ENCODE measurements at regions not wholly inside any gene's neighbourhood (a gene's known extent, or its start where the extent isn't known, plus 50 kb on each side); places are given as distances from the start of the nearest gene placed in this dataset.

DNA sequence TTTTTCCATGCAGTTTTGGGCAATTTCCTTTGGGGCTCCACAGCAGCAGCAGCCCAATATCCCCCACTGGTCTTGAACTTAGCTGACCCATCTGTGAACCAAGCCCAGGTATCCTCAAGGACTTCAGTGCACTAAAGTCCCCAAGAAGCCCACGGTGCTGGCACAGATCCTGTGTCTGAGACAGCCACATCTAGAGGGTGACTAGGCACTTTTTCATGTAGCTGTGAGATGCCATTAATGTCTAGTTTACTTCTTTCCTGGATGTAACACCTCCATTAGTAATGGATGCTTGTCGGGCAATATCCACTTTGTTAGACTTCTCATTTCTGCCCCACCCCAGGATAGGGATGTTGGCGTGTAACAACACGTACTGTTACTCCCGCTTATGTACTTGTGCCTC lies 117.9 kb downstream of the GPCPD1 start:
- peaks cover 11% of the 10 kb centered on the region for H3K27me3 Mint-ChIP-seq (ENCODE audit: low read depth, poor library complexity)
- no peaks in the 10 kb centered on the region for H3K36me3 Mint-ChIP-seq (ENCODE audit: low read depth)
- H3K4me3 Mint-ChIP-seq: no peak overlapping the region
- TF ChIP-seq, protein P1, sequence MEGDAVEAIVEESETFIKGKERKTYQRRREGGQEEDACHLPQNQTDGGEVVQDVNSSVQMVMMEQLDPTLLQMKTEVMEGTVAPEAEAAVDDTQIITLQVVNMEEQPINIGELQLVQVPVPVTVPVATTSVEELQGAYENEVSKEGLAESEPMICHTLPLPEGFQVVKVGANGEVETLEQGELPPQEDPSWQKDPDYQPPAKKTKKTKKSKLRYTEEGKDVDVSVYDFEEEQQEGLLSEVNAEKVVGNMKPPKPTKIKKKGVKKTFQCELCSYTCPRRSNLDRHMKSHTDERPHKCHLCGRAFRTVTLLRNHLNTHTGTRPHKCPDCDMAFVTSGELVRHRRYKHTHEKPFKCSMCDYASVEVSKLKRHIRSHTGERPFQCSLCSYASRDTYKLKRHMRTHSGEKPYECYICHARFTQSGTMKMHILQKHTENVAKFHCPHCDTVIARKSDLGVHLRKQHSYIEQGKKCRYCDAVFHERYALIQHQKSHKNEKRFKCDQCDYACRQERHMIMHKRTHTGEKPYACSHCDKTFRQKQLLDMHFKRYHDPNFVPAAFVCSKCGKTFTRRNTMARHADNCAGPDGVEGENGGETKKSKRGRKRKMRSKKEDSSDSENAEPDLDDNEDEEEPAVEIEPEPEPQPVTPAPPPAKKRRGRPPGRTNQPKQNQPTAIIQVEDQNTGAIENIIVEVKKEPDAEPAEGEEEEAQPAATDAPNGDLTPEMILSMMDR (IDR thresholded peaks at IDR 0.05): no peak
- H3K4me1 Mint-ChIP-seq: peaks cover 7% of the 10 kb centered on the region
- no peaks in the 10 kb centered on the region for H3K9me3 Mint-ChIP-seq
- H3K27ac Mint-ChIP-seq: peak overlapping the region; percentile 26
- no peak for DNase-seq

DNA sequence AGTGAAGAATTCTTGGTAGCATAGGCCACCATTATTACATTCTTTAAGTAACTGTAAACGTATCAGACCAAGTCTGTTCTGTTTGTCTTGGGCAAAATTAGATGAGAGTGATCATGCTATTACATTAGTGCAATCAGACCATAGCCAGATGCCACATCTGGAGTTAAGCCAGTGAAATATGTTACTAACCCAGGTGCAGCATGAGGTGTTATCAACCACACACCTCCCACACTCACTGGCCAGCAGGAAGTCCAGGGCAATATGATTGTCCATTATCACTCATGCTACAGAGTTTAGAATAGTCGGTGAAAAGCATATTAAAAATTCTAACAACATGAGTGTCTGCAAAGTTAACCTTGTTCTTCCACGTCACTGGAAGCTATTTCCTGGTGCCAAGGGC lies 119.4 kb downstream of the GPCPD1 start:
- Mint-ChIP-seq H3K9me3 (no peaks in the 10 kb centered on the region), H3K36me3 (ENCODE audit: low read depth) (no peaks in the 10 kb centered on the region), H3K4me1 (peaks cover 9% of the 10 kb centered on the region), H3K27ac (no peak overlapping the region), H3K4me3 (no peak overlapping the region), H3K27me3 (ENCODE audit: low read depth, poor library complexity) (peaks cover 23% of the 10 kb centered on the region)
- TF ChIP-seq, protein P1 (IDR thresholded peaks at IDR 0.05): no peak
- no peak for DNase-seq

DNA sequence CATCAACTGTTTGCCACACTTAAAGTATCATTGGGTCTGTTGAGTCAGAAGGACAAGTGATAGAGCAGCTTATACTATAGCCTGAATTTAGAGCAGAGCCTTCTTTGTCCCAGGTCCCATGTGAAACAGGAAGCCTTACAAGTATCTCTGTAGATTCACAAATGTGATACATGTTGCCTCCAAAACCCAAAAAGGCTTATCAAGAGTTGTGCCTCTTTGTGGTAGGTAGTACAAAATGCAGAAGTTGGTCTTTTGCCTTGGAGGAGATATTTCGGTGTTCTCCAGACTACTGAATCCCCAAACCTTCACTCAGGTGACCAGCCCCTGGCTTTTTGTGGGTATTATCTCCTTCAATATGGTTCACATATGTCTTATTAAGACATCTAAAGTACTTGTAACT lies 121.2 kb downstream of the GPCPD1 start:
- Mint-ChIP-seq H3K27ac (no peak overlapping the region), H3K4me1 (peaks cover 18% of the 10 kb centered on the region)

DNA sequence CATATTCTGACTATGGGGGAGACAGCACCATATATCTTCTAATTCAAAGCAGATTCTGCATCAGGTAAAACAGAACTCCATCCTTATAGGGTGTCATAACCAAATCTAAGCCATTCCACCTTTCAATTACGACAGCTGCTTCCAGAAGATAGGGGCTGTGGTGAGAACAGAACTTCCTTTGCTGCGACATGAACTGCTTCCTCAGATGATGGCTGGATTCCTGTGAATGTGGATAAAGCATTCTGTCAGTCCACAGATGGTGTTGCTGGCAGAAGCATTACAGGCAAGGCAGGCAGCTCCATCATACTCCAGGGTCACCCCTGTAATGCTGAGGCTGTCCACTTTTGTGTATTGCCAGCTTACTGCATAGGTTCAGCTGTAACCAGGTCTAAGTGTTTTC lies 122.0 kb downstream of the GPCPD1 start:
- no peak overlapping the region for H3K4me3 Mint-ChIP-seq
- H3K27ac Mint-ChIP-seq: no peak overlapping the region
- no peak for DNase-seq
- peaks cover 18% of the 10 kb centered on the region for H3K27me3 Mint-ChIP-seq (ENCODE audit: low read depth, poor library complexity)
- TF ChIP-seq, protein P1 (IDR thresholded peaks at IDR 0.05): no peak
- no peaks in the 10 kb centered on the region for H3K9me3 Mint-ChIP-seq
- no peaks in the 10 kb centered on the region for H3K36me3 Mint-ChIP-seq (ENCODE audit: low read depth)
- peaks cover 22% of the 10 kb centered on the region for H3K4me1 Mint-ChIP-seq

More for the DNA sequence above, 121.2 kb downstream of the GPCPD1 start:
- H3K4me3 Mint-ChIP-seq: no peak overlapping the region
- TF ChIP-seq, protein P1 (IDR thresholded peaks at IDR 0.05): no peak
- H3K27me3 Mint-ChIP-seq (ENCODE audit: low read depth, poor library complexity): peaks cover 18% of the 10 kb centered on the region
- H3K9me3 Mint-ChIP-seq: no peaks in the 10 kb centered on the region
- DNase-seq: no peak
- H3K36me3 Mint-ChIP-seq (ENCODE audit: low read depth): no peaks in the 10 kb centered on the region

DNA sequence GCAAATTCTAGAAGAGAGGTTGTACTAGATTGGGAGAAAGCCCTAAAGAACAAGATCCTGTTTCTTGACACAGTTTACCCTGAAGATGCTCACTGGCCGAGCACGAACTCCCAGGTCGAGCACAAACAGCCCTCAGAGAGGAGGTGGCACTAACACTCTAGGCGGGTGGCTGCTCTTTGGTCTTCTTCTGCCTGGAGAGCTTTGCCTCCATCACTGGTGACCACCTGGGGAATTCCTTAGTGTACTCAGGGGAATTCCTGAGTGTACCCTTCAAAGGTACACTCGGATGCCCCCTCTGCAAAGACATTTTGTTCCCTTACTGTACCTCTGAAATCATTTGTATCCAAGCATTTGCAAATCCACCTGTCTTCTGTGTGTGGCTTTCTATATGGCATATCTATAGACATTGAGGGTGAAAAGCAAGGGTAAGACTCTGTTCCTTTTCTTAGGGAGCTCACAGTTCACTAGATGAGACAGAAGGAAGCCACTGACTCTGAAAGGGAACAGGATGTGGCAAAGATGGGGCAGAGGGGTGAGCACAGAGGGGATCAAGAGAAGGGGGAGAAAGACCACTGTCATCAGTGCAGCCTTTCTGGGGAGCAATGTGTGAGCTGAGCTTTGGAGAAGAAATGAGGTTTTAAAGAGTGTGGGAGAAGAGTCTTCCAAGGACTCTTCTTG lies 124.3 kb downstream of the GPCPD1 start:
- TF ChIP-seq, protein P1 (IDR thresholded peaks at IDR 0.05): no peak
- Mint-ChIP-seq H3K36me3 (ENCODE audit: low read depth) (no peaks in the 10 kb centered on the region), H3K27me3 (ENCODE audit: low read depth, poor library complexity) (peaks cover 27% of the 10 kb centered on the region), H3K4me1 (peaks cover 22% of the 10 kb centered on the region), H3K9me3 (no peaks in the 10 kb centered on the region), H3K27ac (no peak overlapping the region), H3K4me3 (no peak overlapping the region)
- no peak for DNase-seq

DNA sequence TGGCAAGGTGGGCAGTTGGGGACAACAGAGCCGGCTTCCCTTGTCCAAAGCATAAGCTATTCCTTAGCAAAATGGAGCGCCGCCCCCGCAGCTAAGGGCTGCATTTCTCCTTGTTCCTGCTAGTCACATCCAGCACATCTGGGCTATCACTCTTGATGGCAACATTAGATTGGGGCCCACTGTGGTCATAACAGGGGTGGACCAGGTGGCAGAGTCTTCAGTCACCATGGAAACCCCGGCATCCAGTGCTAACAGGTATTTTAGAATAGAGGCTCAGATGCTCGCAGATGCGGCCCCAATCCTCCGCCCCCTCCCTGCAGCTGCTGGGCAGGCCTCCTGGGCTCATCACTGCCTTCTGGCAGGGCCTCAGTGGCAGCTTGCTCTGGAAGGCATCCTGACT lies 125.9 kb downstream of the GPCPD1 start:
- TF ChIP-seq, protein P1 (IDR thresholded peaks at IDR 0.05): no peak
- H3K4me3 Mint-ChIP-seq: no peak overlapping the region
- H3K27me3 Mint-ChIP-seq (ENCODE audit: low read depth, poor library complexity): peaks cover 27% of the 10 kb centered on the region

More for the DNA sequence above, 125.9 kb downstream of the GPCPD1 start:
- no peak for DNase-seq
- Mint-ChIP-seq H3K4me1 (peaks cover 22% of the 10 kb centered on the region), H3K9me3 (no peaks in the 10 kb centered on the region), H3K27ac (peak overlapping the region; percentile 59), H3K36me3 (ENCODE audit: low read depth) (no peaks in the 10 kb centered on the region)

All from nephron progenitor cell (in vitro differentiated cells).